NCI-H446 (cell line): ENCODE measurements at regions not wholly inside any gene's neighbourhood (a gene's known extent, or its start where the extent isn't known, plus 50 kb on each side); places are given as distances from the start of the nearest gene placed in this dataset.
"Not testable (repeated sequence)": the region's sequence is repeated elsewhere in the genome, so short reads cannot be mapped to it uniquely, and the experiment has no call there.

ENCODE experiments used
- DNase-seq, 2 experiments: peaks; one replicate each; lab custom pipeline; 2025; lab: John Stamatoyannopoulos, UW

DNA sequence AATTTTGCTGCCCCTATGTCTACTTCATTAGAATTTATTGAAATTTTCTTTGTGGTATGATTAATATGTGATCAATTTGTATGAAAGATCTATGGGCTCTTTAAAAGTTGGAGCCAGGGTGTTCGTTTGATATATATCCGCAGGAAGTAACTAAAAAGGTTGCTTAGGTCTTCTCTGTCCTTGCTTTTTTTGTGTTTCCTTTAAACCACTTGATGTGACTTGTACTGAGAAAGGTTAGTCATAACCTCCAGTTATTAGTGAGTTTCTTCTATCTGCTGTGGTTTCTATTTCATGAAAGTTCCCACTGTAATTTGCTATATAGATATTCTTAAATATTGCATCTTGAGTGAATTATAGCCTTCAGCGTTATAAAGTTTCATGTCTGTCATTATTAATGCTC lies 585.3 kb upstream of the ARID1B start:
- no peak for DNase-seq

DNA sequence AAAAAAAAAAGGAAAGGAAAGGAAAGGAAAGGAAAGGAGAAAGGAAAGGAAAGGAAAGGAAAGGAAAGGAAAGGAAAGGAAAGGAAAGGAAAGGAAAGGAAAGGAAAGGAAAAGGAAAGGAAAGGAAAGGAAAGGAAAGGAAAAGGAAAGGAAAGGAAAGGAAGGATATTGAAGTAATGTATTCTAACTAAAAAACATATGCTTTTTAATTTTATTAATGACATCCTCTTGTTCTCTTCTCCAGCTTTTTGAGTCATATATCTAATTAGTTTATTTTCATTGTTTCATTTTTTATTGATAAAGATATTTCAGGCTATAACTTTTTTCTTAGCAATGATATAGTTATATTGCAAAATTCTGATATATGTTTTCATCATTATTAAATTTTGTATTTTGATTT lies 585.8 kb upstream of the ARID1B start:
- not testable (repeated sequence) for DNase-seq

DNA sequence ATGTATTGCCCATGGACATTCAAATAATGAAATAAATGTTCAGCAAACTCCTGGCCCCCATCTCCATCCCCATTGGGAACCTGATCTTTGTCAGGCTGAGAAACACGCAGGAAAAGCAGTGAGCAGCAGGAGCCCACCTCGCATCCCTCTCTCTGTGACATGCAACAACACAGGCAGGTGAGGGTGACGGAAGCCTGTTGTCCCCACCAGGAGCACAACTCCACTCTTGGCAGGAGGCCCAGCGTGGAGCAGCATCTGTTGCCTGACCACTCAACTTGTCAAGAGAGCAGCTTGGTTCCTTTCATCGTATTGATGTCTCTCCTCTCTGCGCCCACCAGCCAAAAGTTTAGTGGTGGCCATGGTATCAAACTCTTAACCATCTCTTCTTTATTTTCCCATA lies 586.9 kb upstream of the ARID1B start:
- DNase-seq: no peak

DNA sequence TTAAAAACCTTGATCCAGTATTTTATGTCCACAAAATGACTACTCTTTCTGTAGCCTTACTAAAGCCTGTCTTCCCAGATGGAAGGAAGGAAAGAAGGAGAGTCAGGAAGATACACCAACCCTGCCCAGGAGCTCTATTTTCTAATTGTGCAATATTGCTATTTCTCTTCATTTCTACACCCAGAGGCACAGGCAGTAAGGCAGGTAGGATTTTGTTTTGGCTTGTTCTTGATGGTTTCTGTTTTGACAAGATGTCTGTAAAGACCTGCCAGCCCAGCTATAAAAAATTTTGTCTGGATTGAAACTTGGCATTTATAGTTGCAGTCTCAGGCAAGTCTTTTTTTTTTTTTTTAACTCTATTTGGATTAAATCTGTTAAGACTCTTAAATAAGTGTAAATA lies 587.5 kb upstream of the ARID1B start:
- no peak for DNase-seq

DNA sequence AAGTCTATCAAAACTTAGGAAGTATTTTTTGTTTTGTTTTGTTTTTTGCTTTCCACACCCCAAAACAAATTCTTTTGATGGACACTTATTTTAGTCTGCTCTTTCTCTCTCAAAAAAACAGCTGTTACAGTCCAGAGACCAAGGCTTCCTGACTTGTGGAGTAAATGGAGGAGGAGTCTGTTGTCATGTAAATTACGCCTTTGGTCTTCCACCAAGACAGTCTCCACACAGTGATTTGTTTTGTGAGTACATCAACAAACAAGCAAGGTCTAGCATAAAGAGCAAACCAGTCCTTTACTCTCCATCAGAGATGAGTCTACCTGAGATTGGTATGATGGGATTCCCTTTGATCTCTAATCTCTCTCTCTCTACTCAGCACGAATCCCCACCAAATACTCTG lies 588.0 kb upstream of the ARID1B start:
- DNase-seq: no peak

DNA sequence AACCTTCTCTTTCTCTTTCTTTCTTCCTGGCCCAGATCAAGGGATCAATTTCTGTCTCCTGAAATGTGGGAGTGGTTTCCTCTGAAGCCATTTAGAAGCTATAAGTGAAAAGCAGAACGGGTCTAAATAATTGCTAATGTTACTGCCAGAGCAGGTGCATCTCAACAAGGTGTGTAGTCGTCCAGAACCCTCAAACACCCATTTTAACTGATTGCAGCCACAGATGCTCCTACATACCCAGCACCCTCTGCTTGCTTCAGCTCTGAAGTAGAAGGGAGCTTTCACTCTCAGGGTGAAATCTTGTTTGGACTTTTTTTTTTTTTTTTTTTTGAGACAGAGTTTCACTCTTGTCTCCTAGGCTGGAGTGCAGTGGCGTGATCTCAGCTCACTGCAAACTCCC lies 592.1 kb upstream of the ARID1B start:
- no peak for DNase-seq

DNA sequence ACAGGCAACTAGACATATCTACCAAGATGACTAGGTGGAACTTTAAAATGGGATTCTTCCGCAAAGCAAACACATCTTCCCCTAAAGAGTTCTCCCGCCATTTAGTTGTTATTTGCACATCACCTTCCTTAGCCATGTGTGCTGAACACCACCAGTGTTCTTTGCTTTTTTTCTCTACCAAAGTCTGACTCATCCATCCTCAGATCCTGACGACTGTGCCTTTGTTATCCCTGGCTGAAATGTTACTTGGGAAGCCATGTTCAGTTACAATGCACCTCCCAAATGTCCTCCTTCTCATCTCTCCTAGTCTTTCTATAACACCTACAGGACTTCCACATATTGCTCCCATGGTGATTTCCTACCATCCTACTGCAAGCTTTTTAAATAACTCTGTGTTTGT lies 593.5 kb upstream of the ARID1B start:
- no peak for DNase-seq

DNA sequence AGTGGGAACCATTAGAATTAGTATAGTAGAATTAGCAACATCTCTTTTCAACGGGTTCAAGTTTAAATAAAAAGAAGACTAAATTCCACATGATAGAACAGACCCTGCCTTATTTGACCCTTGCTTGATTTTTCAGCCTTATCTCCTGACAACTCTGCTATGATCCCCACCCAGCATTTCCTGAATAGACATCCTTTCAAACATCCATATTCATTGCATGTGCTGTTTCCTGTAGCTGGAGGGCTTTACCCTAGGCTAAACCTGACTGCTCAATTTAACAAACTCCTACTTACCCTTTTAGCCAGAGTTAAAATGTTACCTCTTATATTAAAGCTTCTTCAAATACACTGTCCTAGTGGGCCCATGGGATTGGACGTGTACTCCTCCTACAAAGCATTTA lies 594.8 kb upstream of the ARID1B start:
- DNase-seq: no peak

DNA sequence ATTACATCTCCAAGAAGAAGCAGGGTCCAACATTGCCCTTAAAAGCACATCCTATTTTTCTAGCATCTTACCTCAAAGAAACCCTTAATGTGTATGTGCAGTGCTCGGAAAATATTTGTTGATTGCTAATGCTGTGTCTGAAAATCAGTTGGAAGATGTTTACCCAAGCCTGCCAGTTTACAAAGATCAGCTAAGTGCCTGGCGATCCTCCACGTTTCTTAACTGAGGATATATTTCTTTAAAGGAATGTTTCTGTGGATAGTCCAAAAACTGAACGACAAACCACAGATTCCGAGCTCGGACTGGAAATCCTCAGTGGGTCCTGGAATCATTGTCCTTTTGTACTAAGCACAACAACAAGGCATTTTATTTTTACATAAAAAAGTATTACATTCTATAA lies 595.7 kb upstream of the ARID1B start:
- no peak for DNase-seq

DNA sequence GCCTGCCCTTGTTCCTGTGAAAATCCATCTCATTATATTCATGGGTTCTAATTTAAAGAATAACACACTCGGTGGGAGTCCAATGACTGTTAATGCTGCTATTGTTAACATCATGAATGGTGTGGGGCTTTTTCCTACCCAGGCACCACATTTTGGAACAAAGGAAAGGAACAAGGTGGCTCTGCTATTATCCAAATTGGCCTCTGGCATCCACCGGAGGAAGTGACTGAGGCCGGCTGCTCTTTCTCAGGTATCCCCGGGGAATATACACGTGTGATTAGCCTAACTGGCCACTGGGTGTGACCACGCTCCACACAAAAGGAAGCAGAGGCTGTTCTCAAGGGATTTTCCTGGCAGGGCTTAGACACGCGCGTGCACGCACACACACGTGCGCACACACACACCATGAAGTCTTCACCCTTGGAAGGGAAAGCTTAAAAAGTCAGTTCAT lies 601.2 kb upstream of the ARID1B start:
- DNase-seq: no peak

DNA sequence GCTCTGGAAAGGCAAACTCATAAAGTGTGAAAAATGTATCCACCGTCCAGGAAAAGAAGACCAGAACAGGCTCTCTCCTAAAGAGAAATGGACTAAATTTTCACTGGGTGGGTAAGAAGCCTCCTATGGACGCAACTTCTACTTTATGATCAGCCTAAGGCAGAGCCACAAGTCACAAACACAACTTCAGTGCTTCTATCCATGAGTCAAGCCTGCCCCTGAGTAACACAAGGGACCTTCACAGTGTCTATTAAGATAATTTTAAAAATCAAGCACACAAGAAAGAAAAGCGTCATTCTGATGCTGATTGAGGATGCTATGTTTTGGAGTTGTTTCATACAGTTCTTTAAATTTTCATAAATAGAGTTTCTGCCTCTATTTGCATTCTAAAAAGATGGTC lies 601.7 kb upstream of the ARID1B start:
- DNase-seq: no peak

DNA sequence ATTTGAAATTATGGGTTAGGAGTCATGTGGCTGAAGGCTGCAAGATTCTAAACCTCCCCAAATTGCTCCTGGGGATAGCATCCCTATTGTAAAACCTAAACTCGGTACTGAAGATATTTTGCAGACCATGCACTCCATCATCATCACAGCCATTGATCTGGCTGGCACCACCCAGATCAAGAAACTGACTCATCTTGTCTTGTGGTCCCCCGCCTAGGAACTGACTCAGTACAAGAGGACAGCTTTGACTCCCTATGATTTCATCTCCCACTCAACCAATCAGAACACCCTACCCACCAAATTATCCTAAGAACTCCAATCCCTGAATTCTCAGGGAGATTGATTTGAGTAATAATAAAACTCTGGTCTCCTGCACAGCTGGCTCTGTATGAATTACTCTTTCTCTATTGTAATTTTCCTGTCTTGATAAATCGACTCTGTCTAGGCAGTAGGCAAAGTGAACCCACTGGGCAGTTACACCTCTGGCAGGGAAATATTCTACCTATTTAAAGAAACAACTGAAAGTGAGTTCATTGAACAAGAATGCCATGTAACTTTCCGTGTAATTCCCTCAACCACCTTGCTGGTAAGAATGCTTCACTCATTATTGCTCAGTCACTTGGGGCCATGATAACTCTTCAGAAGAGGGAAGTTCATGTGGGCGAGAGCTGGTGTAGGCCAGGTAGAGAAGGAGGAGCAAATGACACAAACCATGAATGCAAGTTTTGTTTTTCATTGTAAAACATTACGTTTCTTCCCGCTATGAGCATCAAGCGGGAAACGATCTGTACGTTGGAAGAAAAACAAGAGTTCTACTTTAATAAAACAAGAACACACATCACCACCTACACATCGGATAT lies 602.9 kb upstream of the ARID1B start:
- DNase-seq: no peak

DNA sequence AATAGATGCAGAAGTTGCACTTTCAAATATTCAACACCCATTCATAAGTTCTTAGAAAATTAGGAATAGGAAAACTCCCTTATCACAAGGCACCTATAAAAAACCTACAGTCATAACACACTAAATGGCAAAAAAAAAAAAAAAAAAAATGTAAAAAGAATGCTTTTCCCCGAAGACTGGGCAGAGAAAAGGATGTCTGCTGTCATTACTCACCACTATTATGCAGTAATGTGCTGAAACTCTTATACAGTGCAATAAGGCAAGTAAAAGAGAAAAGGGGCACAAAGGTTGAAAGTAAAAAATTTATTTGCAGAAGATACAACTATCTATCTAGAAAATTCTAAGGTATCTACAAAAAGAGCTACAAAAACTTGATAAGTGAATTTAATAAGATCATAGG lies 607.8 kb upstream of the ARID1B start:
- no peak for DNase-seq

DNA sequence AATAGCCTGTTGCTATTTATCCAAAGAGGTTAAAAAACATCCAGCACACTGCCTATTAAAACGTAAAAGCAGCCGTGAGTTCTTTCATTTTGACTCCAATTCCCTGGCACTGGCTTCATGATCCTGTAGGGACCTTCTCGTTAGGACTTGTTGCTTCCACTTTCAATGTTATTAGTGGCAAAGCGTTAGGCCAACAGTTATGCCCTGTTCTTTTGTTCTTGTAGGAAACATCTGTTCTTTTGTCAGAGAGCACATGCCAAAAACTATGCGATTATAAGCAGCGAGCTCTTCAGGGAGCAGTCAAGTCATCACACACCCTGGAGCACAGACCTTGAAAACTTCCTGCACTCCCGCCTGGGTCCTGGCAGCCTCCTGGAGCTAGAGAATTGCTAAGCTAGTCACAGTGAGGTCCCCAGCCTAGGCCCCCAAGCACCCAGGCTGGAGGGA lies 609.5 kb upstream of the ARID1B start:
- no peak for DNase-seq

DNA sequence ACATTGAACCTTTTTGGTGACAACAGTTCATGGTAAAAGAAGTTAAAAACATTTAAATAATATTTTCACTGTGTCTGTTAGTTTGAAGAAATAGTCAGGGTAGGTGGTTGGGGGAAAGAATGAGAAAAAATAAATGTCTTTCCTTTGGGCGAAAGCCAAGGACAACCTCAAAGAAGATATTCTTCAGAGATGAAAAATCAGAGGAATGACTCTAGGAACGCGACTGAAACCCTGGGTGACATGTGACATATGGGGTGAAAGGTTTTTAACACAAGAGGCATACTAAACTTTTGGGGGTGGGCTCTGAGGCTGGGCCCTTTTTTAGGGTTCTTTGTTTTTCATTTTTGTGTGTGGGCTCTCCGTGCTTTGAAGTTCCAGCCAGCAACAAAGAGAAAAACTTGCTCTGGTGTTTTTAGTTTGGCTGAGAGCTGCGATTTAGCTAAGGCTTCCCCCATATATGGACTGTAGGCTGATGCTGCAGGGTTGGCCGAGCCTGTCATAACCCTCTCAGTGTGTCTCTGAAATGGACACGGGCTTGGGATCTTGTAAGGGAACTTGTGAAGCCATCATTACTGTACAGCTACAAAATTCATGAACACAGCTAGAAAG lies 610.1 kb upstream of the ARID1B start:
- no peak for DNase-seq

DNA sequence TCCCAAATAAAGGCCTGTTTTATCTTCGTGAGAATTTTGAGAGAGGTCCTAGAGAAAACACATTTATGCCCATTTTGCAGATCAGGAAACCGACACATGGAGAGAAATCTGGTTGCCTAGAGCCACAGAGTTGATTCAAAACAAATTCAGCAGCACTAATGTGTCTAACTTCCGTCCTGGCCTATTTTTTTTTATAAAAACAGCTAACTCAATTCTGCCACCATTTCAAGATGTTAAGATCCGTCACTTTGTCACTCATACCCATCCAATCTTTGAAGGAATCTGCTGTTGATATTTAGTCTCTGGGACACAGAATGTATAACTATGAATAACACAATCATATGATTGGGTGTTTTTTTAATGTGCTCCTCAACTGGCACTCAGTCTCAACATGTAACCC lies 611.1 kb upstream of the ARID1B start:
- no peak for DNase-seq

DNA sequence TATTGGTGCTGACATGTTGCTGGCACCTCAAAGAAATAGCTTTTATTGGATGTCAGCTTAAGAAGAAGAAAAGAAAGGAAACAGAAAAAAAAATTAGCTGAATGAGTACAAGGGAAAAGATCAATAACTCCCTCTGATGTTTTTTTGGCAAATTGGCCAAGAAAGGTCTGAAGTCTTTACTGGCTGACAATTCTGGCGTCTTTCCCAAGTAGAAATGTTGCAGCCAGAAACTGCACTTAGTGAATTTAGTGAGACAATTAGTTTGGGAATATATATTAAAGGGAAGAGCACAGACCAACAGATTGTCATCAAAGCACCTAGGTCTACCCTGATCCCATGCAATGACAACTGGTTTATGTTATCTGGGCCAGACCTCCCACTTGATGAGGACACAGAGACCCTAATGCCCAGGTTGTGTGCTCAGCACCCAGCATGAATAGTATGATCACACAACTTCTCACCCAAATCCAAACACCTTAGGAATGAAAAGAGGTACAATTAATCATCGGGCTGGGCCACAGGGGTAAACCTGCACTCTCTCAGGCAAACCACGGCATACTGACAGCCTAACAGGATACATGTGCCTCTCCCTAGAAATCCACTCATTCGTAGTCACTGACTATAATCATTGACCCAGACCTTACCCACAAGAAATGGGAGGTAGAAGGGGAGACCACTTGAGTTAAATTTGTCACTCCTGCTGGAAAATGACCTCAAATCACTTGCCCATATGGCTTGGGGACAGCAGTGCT lies 612.3 kb upstream of the ARID1B start:
- peak in 1 of 2 experiments; percentile 17 for DNase-seq

DNA sequence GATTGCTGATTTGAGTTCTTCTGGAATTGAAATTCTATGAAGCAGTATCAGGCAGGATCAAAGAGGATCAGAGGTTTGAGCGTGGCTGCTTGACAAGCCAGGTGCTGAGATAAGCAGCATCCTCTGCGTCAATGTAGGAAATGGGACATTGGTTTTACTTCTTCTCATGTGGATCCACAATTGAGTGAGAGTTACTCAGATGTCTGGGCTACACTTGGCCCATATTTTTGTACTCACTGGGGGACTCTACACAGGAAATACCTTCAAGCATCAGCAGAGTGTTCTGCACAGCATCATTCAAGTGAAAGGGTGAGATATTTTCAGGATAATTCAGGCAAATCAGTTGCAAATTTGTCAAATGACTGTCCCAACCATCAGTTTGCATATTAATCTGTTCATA lies 613.9 kb upstream of the ARID1B start:
- no peak for DNase-seq

DNA sequence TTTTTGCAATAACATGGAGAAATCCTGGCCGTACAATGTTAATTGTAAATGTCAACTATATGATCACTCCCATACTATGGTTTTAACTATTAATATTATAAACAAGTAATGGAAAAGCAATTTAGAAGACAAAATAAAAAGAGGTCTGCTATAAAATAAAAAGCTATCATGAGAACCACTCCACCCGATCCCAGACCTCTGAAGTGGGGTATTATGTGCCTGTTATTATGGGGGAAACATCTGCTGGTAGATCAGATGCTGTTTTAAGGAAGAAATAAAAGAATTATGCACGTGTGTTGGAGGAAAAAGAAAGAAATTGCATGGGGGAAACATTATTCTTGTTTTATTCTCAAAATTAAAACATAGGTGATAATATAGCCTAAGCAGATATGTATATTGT lies 615.7 kb upstream of the ARID1B start:
- no peak for DNase-seq

DNA sequence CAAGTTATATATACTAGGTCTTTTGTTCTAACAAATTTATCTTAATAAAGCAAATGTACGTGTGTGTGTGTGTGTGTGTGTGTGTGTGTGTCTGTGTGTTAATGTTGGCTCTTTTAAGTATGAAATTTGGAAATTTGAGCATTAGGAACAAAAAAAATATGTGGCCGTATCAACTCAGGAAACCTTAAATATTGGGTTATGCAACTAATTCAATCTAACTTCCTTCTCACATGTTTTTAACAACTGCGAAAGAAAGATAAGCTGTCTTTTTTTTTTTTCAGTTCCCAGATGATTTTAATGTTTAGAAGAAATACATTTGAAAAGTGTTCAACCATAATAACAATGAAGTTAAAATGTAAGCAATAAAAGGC lies 616.4 kb upstream of the ARID1B start:
- no peak for DNase-seq

DNA sequence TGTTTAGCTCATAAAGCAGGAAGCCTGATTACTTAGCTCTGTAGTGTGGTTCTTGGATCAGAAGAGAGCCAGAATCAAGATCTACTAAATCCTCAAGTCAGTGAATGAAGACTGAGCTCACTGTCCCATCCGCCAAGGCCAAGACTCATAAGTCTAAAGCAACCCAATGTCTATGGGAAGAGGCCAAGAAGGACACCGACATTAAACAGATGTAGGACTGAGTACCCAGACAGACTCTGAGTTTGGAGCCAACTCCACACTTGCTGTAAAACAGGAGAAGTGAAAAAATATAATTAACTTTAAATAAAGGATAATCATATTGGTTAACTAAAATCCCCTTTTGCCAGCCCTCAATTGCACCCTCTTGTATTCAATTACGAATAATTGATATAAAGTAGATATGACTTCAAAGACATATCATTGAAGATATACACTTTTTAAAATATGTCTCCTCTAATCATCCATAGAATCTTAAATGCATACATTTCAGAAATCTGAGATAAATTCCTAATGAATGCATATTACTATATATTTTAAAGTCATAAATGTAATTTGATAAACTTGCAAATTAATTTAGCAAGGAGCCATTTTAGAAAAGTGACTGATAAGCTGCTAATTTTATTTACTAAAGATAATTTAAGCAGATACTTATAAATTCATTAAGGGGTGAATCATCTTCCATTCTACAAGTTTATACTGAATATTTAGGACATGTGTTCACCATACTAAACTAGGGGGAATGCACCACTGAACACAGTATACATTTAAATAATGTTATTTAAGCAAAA lies 617.0 kb upstream of the ARID1B start:
- no peak for DNase-seq

DNA sequence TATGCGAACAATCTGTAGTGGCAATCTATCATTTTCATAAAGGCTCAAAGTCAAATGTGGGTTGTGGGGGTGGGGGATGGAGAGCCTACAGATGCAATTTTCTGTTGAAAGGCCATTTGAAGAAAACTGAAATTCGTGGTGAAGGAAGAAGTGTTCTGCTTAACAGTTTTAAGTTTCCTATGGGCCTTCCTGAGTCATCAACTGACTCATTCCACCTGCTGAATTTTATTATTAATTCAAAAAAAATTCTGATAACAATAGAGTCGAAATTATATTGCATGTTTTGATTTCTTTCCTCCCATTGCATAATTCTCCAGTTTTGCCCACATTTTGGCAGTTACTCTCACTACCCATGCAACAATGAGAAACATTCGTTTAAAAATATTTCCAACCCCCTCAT lies 622.3 kb upstream of the ARID1B start:
- no peak for DNase-seq
